SU-DHL-6 (cell line): ENCODE measurements at regions not wholly inside any gene's neighbourhood (a gene's known extent, or its start where the extent isn't known, plus 50 kb on each side); places are given as distances from the start of the nearest gene placed in this dataset.

ENCODE experiments used
- H2AFZ ChIP-seq: fragments of 200-600 bp; sonication (generic); 2 replicates; pipeline ENCODE4 v1.6.1; 2014; ENCODE audit warnings: low read depth, mild to moderate bottlenecking, moderate library complexity, mixed read lengths, antibody characterized with exemption, low read length; ENCODE audit not compliant: severe bottlenecking
- H3F3A ChIP-seq: fragments of 200-600 bp; shearing (Covaris generic); 2 replicates; pipeline ENCODE4 v1.6.0; 2016; ENCODE audit warnings: antibody characterized with exemption, mild to moderate bottlenecking; ENCODE audit not compliant: insufficient read depth
- H3K27ac ChIP-seq: fragments of 200-600 bp; sonication (generic); 2 replicates; pipeline ENCODE4 v1.5.1; 2016; ENCODE audit warnings: low read depth, mild to moderate bottlenecking, low read length, moderate library complexity, mixed read lengths
- H3K27me3 ChIP-seq: fragments of 200-600 bp; sonication (generic), shearing (Covaris generic); 2 replicates; pipeline ENCODE4 v1.6.0; 2014; ENCODE audit warnings: mild to moderate bottlenecking, low read length
- H3K36me3 ChIP-seq: fragments of 200-600 bp; sonication (generic); 2 replicates; pipeline ENCODE4 v1.6.1; 2014; ENCODE audit warnings: mild to moderate bottlenecking, low read length, mixed read lengths
- H3K4me2 ChIP-seq: fragments of 300-600, 200-600 bp; shearing (Covaris generic), sonication (generic); 2 replicates; pipeline ENCODE4 v1.6.0; 2014; ENCODE audit warnings: low read length, low read depth, mild to moderate bottlenecking; ENCODE audit not compliant: poor library complexity, severe bottlenecking
- H3K4me3 ChIP-seq: fragments of 200-600 bp; sonication (generic); 2 replicates; pipeline ENCODE4 v1.5.1; 2014; ENCODE audit warnings: antibody characterized with exemption, low read length, mild to moderate bottlenecking, mixed read lengths; ENCODE audit not compliant: insufficient read depth, poor library complexity, severe bottlenecking
- H3K79me2 ChIP-seq: fragments of 200-600 bp; sonication (generic); 2 replicates; pipeline ENCODE4 v1.6.1; 2014; ENCODE audit warnings: mild to moderate bottlenecking, low read length, moderate library complexity; ENCODE audit not compliant: insufficient read depth
- H3K9ac ChIP-seq: fragments of 200-600 bp; sonication (generic); 2 replicates; pipeline ENCODE4 v1.7.0; 2014; ENCODE audit warnings: mild to moderate bottlenecking, low read length
- H3K9me2 ChIP-seq: fragments of 200-600 bp; sonication (generic); replicated peaks from 2 replicates; pipeline ENCODE4 v1.6.1; 2014; ENCODE audit warnings: low read length; ENCODE audit not compliant: insufficient read depth
- H3K9me3 ChIP-seq: fragments of 200-600 bp; sonication (generic); 2 replicates; pipeline ENCODE4 v1.6.1; 2014; ENCODE audit warnings: low read length, mixed read lengths; ENCODE audit not compliant: insufficient read depth
- H4K20me1 ChIP-seq: fragments of 200-600 bp; sonication (generic); 2 replicates; pipeline ENCODE4 v1.6.1; 2014; ENCODE audit warnings: low read depth, mild to moderate bottlenecking, antibody characterized with exemption, low read length, moderate library complexity, mixed read lengths
- EZH2phosphoT487 ChIP-seq: fragments of 200-600 bp; sonication (generic), shearing (Covaris generic); conservative IDR thresholded peaks from 2 replicates; pipeline ENCODE4 v1.6.1; 2018; ENCODE audit warnings: mild to moderate bottlenecking, antibody characterized with exemption, low read length, moderate library complexity, mixed read lengths
- TF ChIP-seq, protein P1 (sequence below): fragments of 200-600 bp; sonication (generic); IDR thresholded peaks from one replicate; pipeline ENCODE4 v1.5.1; 2017; ENCODE audit warnings: antibody characterized with exemption, mild to moderate bottlenecking, low read length, moderate library complexity; ENCODE audit not compliant: insufficient read depth, poor library complexity, severe bottlenecking

DNA sequence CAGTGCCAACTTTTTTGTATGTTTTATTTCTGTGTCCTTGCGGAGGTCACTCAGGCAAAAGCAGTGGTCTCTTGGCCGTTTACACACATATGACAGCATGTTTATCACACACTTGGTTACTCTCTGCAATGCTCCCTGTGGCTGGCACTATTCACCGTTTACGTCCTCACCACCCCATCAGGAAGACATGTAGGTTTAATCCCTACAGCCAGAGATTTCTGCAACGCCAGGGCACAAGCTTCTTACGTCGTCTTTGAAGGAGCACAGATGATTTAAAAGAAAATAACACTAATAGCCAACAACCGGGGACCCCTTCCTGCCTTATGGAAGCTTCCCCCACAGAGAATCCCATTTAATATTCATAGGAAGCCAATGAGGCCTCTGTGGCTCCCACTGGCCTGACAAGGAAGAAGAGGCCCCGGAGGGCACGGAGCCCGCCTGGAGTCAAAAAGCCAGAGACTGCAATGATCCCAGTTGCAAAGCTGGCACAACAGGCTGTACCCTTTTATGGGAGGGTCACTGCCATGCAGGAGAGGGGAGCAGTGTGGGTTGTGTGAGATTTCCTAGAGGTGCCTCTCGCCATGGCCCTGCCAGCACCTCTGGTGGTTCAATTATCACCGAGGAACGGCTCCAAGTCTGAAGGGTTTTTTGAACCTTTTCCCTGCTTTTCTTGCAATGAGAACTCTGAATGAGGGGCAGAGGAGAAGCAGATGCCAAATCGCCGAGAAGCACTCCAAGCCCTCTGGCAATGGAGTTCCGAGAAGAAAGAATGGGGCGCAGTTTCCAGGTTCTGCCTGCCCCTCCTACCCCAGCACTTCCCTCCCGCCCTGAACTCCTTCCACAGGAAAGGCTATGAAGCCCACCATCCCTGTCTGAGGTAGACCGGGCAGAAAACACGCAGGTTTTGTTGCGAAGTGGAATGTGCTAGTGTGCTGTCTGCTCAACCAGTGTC lies 96.2 kb downstream of the THBS2 start:
- Histone ChIP-seq H3F3A (no peaks in the 10 kb centered on the region), H3K79me2 (no peaks in the 10 kb centered on the region), H2AFZ (no peak overlapping the region), H3K9me2 (no peaks in the 10 kb centered on the region), H3K9me3 (no peaks in the 10 kb centered on the region), H3K4me2 (no peak overlapping the region), H3K4me3 (no peak overlapping the region), H3K9ac (no peak overlapping the region), H4K20me1 (no peaks in the 10 kb centered on the region), H3K27ac (no peak overlapping the region), H3K27me3 (no peaks in the 10 kb centered on the region), H3K36me3 (no peaks in the 10 kb centered on the region)
- TF ChIP-seq, protein P1, sequence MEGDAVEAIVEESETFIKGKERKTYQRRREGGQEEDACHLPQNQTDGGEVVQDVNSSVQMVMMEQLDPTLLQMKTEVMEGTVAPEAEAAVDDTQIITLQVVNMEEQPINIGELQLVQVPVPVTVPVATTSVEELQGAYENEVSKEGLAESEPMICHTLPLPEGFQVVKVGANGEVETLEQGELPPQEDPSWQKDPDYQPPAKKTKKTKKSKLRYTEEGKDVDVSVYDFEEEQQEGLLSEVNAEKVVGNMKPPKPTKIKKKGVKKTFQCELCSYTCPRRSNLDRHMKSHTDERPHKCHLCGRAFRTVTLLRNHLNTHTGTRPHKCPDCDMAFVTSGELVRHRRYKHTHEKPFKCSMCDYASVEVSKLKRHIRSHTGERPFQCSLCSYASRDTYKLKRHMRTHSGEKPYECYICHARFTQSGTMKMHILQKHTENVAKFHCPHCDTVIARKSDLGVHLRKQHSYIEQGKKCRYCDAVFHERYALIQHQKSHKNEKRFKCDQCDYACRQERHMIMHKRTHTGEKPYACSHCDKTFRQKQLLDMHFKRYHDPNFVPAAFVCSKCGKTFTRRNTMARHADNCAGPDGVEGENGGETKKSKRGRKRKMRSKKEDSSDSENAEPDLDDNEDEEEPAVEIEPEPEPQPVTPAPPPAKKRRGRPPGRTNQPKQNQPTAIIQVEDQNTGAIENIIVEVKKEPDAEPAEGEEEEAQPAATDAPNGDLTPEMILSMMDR: no peak
- no peak for TF ChIP-seq EZH2phosphoT487

DNA sequence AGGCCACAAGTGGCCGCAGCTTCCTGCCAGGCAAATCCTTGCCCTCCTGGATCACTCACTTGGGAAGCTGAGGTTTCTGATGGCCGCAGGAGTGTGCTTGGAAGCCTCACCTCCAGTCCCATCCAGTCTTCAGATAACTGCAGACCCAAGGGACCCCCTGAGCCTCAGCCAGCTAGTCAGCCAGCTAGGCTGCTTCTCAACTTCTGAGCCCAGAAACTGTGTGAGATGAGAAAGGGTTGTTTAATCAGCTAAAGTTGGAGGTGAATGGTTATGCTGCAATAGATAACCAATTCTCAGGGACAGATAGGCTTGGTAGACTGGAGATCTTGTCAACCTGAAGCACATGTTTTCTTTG lies 96.9 kb downstream of the THBS2 start:
- no peaks in the 10 kb centered on the region for H3K9me3 ChIP-seq
- no peaks in the 10 kb centered on the region for H3K27me3 ChIP-seq
- no peaks in the 10 kb centered on the region for H3F3A ChIP-seq
- no peaks in the 10 kb centered on the region for H3K36me3 ChIP-seq
- no peak overlapping the region for H2AFZ ChIP-seq
- H4K20me1 ChIP-seq: no peaks in the 10 kb centered on the region
- H3K79me2 ChIP-seq: no peaks in the 10 kb centered on the region
- H3K9me2 ChIP-seq: no peaks in the 10 kb centered on the region
- TF ChIP-seq, protein P1: no peak
- TF ChIP-seq EZH2phosphoT487: no peak
- no peak overlapping the region for H3K4me3 ChIP-seq
- no peak overlapping the region for H3K4me2 ChIP-seq
- H3K27ac ChIP-seq: no peak overlapping the region
- H3K9ac ChIP-seq: no peak overlapping the region

DNA sequence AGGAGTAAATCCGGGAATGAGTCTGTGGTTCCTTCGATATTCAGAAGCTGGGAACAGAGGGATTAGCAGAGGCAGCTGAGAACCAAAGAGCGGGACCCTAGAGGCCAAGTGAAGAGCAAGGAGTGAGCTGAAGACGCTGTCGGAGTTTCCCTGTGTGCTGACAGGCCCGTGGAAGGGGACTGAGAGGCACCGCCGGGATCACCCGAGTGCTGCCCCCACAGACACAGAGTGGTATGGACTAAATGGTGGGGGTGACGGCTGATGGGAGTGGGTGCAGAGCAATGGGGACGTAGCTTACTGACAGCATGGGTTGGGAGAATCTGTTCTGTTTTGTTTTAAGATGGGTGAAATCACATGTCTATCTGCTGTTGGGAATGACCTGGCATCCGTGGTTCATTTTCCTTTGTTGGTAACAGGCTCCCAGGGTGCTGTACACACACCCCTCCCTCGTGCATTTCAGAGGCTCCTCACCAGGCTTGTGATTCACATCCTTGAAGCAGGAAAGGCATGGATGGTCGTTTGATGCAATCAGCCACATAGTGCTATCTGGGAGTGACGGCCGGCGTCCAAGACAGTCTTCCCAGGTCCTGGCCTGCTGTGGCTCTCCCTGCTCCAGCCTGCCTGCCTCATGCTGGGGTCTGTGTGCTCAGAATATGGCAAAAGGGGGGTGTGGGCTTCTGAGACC lies 97.4 kb downstream of the THBS2 start:
- H3K9me3 ChIP-seq: no peaks in the 10 kb centered on the region
- no peaks in the 10 kb centered on the region for H3F3A ChIP-seq
- no peaks in the 10 kb centered on the region for H3K36me3 ChIP-seq
- no peak overlapping the region for H3K27ac ChIP-seq
- no peak overlapping the region for H2AFZ ChIP-seq
- no peaks in the 10 kb centered on the region for H3K9me2 ChIP-seq
- H3K27me3 ChIP-seq: no peaks in the 10 kb centered on the region
- H3K4me3 ChIP-seq: no peak overlapping the region
- H4K20me1 ChIP-seq: no peaks in the 10 kb centered on the region
- H3K79me2 ChIP-seq: no peaks in the 10 kb centered on the region
- no peak overlapping the region for H3K9ac ChIP-seq
- TF ChIP-seq, protein P1: no peak
- no peak for TF ChIP-seq EZH2phosphoT487
- no peak overlapping the region for H3K4me2 ChIP-seq
